H9 (cell line): ENCODE measurements at regions not wholly inside any gene's neighbourhood (a gene's known extent, or its start where the extent isn't known, plus 50 kb on each side); places are given as distances from the start of the nearest gene placed in this dataset.

ENCODE experiments used
- DNase-seq: peaks from one replicate; pipeline ENCODE4 v3.0.0-alpha.2; 2017
- H2AFZ ChIP-seq: one replicate; pipeline ENCODE4 v1.6.1; 2013; ENCODE audit warnings: mild to moderate bottlenecking, low read length, control low read depth, moderate library complexity
- H2AK5ac ChIP-seq: 2 replicates; pipeline ENCODE4 v1.6.1; 2013; ENCODE audit warnings: low read length, control low read depth, mixed read lengths; ENCODE audit not compliant: insufficient read length
- H2BK120ac ChIP-seq: one replicate; pipeline ENCODE4 v1.6.1; 2013; ENCODE audit warnings: low read depth, mild to moderate bottlenecking, low read length, control low read depth, inconsistent platforms; ENCODE audit not compliant: poor library complexity, severe bottlenecking
- H2BK12ac ChIP-seq: 2 replicates; pipeline ENCODE4 v1.6.1; 2013; ENCODE audit warnings: low read length, control low read depth, mixed read lengths, low read depth; ENCODE audit not compliant: insufficient read length
- H2BK15ac ChIP-seq: 2 replicates; pipeline ENCODE4 v1.6.1; 2013; ENCODE audit warnings: low read depth, low read length, control low read depth
- H2BK20ac ChIP-seq: one replicate; pipeline ENCODE4 v1.6.1; 2013; ENCODE audit warnings: low read depth, mild to moderate bottlenecking, low read length, control low read depth, inconsistent platforms; ENCODE audit not compliant: poor library complexity, severe bottlenecking
- H2BK5ac ChIP-seq: 2 replicates; pipeline ENCODE4 v1.6.1; 2013; ENCODE audit warnings: low read length, control low read depth, mixed read lengths; ENCODE audit not compliant: insufficient read length
- H3K14ac ChIP-seq: 2 replicates; pipeline ENCODE4 v1.6.1; 2013; ENCODE audit warnings: low read length, control low read depth; ENCODE audit not compliant: insufficient read depth
- H3K18ac ChIP-seq: 2 replicates; pipeline ENCODE4 v1.6.1; 2013; ENCODE audit warnings: low read depth, mild to moderate bottlenecking, mixed read lengths, low read length, control low read depth; ENCODE audit not compliant: insufficient read length
- H3K23ac ChIP-seq: 2 replicates; pipeline ENCODE4 v1.6.1; 2013; ENCODE audit warnings: low read length, control low read depth, mixed read lengths, low read depth; ENCODE audit not compliant: insufficient read length
- H3K23me2 ChIP-seq: 2 replicates; pipeline ENCODE4 v1.6.1; 2013; ENCODE audit warnings: low read depth, mild to moderate bottlenecking, mixed read lengths, low read length, control low read depth; ENCODE audit not compliant: insufficient read length, poor library complexity, severe bottlenecking
- H3K27ac ChIP-seq: 2 replicates; pipeline ENCODE4 v1.5.1; 2013; ENCODE audit warnings: low read length, control low read depth, mixed read lengths, low read depth; ENCODE audit not compliant: insufficient read length
- H3K27me3 ChIP-seq: 2 replicates; pipeline ENCODE4 v1.6.1; 2013; ENCODE audit warnings: low read length, control low read depth, inconsistent platforms; ENCODE audit not compliant: insufficient read depth
- H3K4ac ChIP-seq: 2 replicates; pipeline ENCODE4 v1.6.1; 2013; ENCODE audit warnings: low read depth, mild to moderate bottlenecking, control low read depth, inconsistent platforms, low read length, moderate library complexity
- H3K4me1 ChIP-seq: 2 replicates; pipeline ENCODE4 v1.6.1; 2013; ENCODE audit warnings: low read length, control low read depth, inconsistent platforms; ENCODE audit not compliant: insufficient read depth
- H3K4me2 ChIP-seq: 2 replicates; pipeline ENCODE4 v1.6.1; 2013; ENCODE audit warnings: low read length, control low read depth, mixed read lengths; ENCODE audit not compliant: insufficient read length, insufficient read depth
- H3K56ac ChIP-seq: 2 replicates; pipeline ENCODE4 v1.6.1; 2013; ENCODE audit warnings: low read depth, mild to moderate bottlenecking, mixed read lengths, low read length, control low read depth; ENCODE audit not compliant: insufficient read length
- H3K79me1 ChIP-seq: 2 replicates; pipeline ENCODE4 v1.6.1; 2013; ENCODE audit warnings: low read depth, mild to moderate bottlenecking, moderate library complexity, low read length, control low read depth, inconsistent platforms; ENCODE audit not compliant: insufficient read depth, poor library complexity, severe bottlenecking
- H3K79me2 ChIP-seq: 2 replicates; pipeline ENCODE4 v1.6.1; 2013; ENCODE audit warnings: low read length, control low read depth, inconsistent platforms; ENCODE audit not compliant: insufficient read depth
- H3K9ac ChIP-seq: 2 replicates; pipeline ENCODE4 v1.6.1; 2013; ENCODE audit warnings: low read length, control low read depth, mixed read lengths; ENCODE audit not compliant: insufficient read length; ENCODE audit errors: extremely low read depth
- H3K9me3 ChIP-seq: one replicate; pipeline ENCODE4 v1.6.1; 2013; ENCODE audit warnings: low read depth, low read length, inconsistent platforms; ENCODE audit not compliant: control insufficient read depth
- H3T11ph ChIP-seq: one replicate; pipeline ENCODE4 v1.6.1; 2013; ENCODE audit warnings: mild to moderate bottlenecking, low read length, control low read depth, inconsistent platforms
- H4K20me1 ChIP-seq: one replicate; pipeline ENCODE4 v1.6.1; 2013; ENCODE audit not compliant: control insufficient read depth, insufficient read length, insufficient read depth
- H4K5ac ChIP-seq: 2 replicates; pipeline ENCODE4 v1.6.1; 2013; ENCODE audit warnings: low read depth, mild to moderate bottlenecking, mixed read lengths, low read length, control low read depth; ENCODE audit not compliant: insufficient read length
- H4K8ac ChIP-seq: replicated peaks from 2 replicates; pipeline ENCODE4 v1.6.1; 2013; ENCODE audit warnings: low read length, control low read depth, mixed read lengths, low read depth; ENCODE audit not compliant: insufficient read length
- H4K91ac ChIP-seq: 2 replicates; pipeline ENCODE4 v1.6.1; 2013; ENCODE audit warnings: low read depth, mild to moderate bottlenecking, moderate library complexity, mixed read lengths, low read length, control low read depth; ENCODE audit not compliant: insufficient read length
- H3K27ac Mint-ChIP-seq, 3 experiments: 2 replicates in 2 of 3; 3 replicates in 1 of 3; pipeline ENCODE4 v1.8.0; 2020 to 2021; ENCODE audit warnings: mixed read lengths in 3 of 3, mild to moderate bottlenecking in 1 of 3, moderate library complexity in 1 of 3
- H3K27me3 Mint-ChIP-seq: 2 replicates; pipeline ENCODE4 v1.8.0; 2021; ENCODE audit warnings: low read depth, mild to moderate bottlenecking, moderate library complexity, mixed read lengths
- H3K36me3 Mint-ChIP-seq, 3 experiments: 2 replicates in 2 of 3; 3 replicates in 1 of 3; pipeline ENCODE4 v1.8.0; 2020 to 2021; ENCODE audit warnings: low read depth in 3 of 3, mixed read lengths in 3 of 3; ENCODE audit not compliant: insufficient read depth in 1 of 3
- H3K4me1 Mint-ChIP-seq, 2 experiments: 2 replicates each; pipeline ENCODE4 v1.8.0; 2020; ENCODE audit warnings: mixed read lengths in 2 of 2
- H3K4me3 Mint-ChIP-seq, 2 experiments: 2 replicates in 1 of 2; 3 replicates in 1 of 2; pipeline ENCODE4 v1.8.0; 2020 to 2021; ENCODE audit warnings: mild to moderate bottlenecking in 2 of 2, mixed read lengths in 2 of 2, moderate library complexity in 1 of 2
- H3K9me3 Mint-ChIP-seq, 2 experiments: 2 replicates in 1 of 2; 3 replicates in 1 of 2; pipeline ENCODE4 v1.8.0; 2020; ENCODE audit warnings: mild to moderate bottlenecking in 2 of 2, mixed read lengths in 2 of 2, moderate library complexity in 1 of 2
- WGBS: extraction: QIAGEN DNeasy Blood & Tissue Kit; methylation state at CpG from one replicate; pipeline ENCODE4 v1.1.7; 2013; ENCODE audit warnings: missing lambda C conversion rate, low lambda C conversion rate, mixed read lengths; ENCODE audit not compliant: insufficient read length; ENCODE audit errors: extremely low coverage; 5-methylcytosine and 5-hydroxymethylcytosine counted together
- TF ChIP-seq, protein P1 (sequence below): fragments of 200-600 bp; sonication (generic); conservative IDR thresholded peaks from 3 replicates; pipeline ENCODE4 v1.8.0; 2021; ENCODE audit warnings: antibody characterized with exemption, mild to moderate bottlenecking

DNA sequence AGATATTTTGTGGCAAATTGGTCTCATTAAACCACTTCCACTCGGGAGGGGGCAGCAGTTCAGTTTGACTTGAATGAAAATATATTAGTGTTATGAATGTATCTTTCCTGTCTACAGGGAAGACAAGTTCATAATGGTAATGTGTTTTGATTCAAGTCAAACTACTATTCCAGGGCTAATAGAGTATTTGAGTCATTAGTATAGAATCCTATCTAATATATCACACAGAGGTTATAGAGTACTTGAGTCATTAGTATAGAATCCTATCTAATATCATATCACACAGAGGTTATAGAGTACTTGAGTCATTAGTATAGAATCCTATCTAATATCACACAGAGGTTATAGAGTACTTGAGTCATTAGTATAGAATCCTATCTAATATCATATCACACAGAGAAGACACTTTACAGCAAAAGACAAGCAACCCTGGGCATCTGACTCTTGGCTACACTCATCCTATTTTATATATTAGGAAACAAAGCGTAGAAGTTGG lies 199.7 kb upstream of the MAGI2 start:
- Histone ChIP-seq H3K23ac (no peak overlapping the region), H3K27ac (no peak overlapping the region), H4K91ac (no peak overlapping the region), H3T11ph (no peak overlapping the region), H2BK120ac (no peak overlapping the region), H3K27me3 (no peaks in the 10 kb centered on the region), H4K8ac (no peak overlapping the region), H3K18ac (no peak overlapping the region), H4K20me1 (no peaks in the 10 kb centered on the region), H3K79me1 (no peaks in the 10 kb centered on the region), H3K4me2 (no peak overlapping the region), H2AFZ (no peak overlapping the region), H2BK15ac (no peak overlapping the region), H3K4me1 (no peaks in the 10 kb centered on the region), H3K9me3 (no peaks in the 10 kb centered on the region), H3K9ac (no peak overlapping the region), H3K4ac (no peak overlapping the region), H3K79me2 (no peaks in the 10 kb centered on the region), H4K5ac (no peak overlapping the region), H3K14ac (no peak overlapping the region), H3K23me2 (no peaks in the 10 kb centered on the region), H3K56ac (no peak overlapping the region), H2AK5ac (no peak overlapping the region), H2BK20ac (no peak overlapping the region), H2BK5ac (no peak overlapping the region), H2BK12ac (no peak overlapping the region)
- Mint-ChIP-seq H3K27me3 (peaks cover 9% of the 10 kb centered on the region), H3K36me3 (no peaks in the 10 kb centered on the region), H3K9me3 (no peaks in the 10 kb centered on the region; a peak in 1 of 5 replicates), H3K4me1 (no peaks in the 10 kb centered on the region), H3K27ac (no peak overlapping the region), H3K4me3 (no peak overlapping the region)
- TF ChIP-seq, protein P1, sequence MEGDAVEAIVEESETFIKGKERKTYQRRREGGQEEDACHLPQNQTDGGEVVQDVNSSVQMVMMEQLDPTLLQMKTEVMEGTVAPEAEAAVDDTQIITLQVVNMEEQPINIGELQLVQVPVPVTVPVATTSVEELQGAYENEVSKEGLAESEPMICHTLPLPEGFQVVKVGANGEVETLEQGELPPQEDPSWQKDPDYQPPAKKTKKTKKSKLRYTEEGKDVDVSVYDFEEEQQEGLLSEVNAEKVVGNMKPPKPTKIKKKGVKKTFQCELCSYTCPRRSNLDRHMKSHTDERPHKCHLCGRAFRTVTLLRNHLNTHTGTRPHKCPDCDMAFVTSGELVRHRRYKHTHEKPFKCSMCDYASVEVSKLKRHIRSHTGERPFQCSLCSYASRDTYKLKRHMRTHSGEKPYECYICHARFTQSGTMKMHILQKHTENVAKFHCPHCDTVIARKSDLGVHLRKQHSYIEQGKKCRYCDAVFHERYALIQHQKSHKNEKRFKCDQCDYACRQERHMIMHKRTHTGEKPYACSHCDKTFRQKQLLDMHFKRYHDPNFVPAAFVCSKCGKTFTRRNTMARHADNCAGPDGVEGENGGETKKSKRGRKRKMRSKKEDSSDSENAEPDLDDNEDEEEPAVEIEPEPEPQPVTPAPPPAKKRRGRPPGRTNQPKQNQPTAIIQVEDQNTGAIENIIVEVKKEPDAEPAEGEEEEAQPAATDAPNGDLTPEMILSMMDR: no peak
- no peak for DNase-seq
- WGBS: no CpG with 5 or more reads among the region's 2 CpGs
